Upper lobe of left lung (tissue), 4 donors: ENCODE measurements at regions not wholly inside any gene's neighbourhood (a gene's known extent, or its start where the extent isn't known, plus 50 kb on each side); places are given as distances from the start of the nearest gene placed in this dataset.

ENCODE experiments used
- EP300 ChIP-seq, 4 donors: sonication (generic); formaldehyde crosslinking; IDR thresholded peaks; one replicate each; pipeline ENCODE4 v1.5.1; 2017; ENCODE audit warnings: antibody characterized with exemption in 4 of 4, control low read depth in 2 of 4
- POLR2A ChIP-seq, 4 donors: fragments of 450-650 bp; IDR thresholded peaks; one replicate each; pipeline ENCODE4 v1.5.1; 2016 to 2017; ENCODE audit warnings: antibody characterized with exemption in 4 of 4, mild to moderate bottlenecking in 2 of 4

DNA sequence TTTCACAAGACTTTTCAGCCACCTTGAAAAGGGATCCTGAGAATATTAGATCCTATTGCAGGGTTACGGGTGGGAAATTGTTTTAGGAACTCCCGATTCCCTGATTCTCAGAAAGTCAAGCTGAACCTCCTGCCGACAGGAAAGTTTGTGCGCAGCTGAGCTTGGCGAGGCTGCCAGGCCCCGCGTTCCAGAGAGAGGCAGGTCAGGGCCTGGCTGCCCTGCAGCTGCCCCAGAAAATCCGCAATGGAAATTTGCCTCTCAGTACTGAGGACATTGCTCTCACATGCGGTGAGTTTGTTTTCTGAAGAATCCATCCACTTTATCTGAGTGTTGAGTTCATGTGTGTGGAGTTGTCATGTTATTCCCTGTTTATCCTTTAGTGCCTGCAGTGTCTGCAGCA, 144.2 kb downstream of the RTP5 start:
- TF ChIP-seq EP300 (IDR thresholded peaks at IDR 0.05) = no peak
- no peak for TF ChIP-seq POLR2A (IDR thresholded peaks at IDR 0.05)
